Stromal cell of bone marrow (primary cell): ENCODE measurements at regions not wholly inside any gene's neighbourhood (a gene's known extent, or its start where the extent isn't known, plus 50 kb on each side); places are given as distances from the start of the nearest gene placed in this dataset.

Source experiments
- DNase-seq: peaks from one replicate; pipeline ENCODE4 v3.0.0-alpha.2; 2012; ENCODE audit warnings: low read depth

DNA sequence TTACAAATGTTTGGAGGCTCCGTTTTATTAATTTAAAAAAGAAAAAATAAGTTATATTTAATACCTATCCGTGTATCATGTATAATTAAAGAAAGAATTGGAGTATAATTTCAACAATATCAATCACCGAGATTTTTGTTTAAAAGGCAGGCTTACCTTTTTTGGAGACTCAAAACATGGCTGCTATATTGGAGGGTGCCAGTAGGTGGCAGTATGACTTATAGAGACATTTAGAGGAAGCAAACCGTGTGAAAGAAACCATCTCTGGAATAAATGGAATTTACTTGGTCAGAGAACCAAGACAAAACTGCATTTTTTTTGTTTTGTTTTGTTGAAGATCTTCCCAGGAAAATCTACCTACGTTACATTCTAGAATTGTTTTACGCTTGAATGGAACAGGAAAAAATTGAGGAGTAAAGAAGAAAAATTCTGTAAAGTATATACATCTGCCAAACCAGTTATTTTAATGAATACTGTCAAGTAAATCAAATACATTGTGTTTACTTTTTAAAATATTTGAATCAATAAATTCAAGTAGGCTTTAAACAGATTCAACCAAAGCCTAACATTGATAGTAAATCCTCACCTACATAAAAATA lies 802.6 kb upstream of the ALCAM start:
- peak; percentile 33 for DNase-seq

DNA sequence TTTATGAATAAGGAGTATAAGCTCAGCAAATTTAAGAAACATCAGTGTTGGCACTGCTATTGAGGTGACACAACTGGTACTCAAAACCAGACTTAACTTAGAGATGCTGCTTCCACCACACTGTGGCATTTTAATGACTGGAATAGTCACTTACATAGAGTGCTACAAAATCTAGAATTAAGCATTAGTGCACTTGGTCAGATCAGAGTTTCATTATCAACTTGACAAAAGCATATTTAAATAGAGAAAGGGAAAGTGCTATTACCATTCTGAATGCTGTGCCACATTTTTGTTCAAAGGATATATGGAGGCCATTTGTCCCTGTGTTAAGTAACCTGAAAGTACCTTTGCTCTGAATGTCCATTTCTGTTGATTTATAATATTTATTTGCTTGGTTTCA lies 800.7 kb upstream of the ALCAM start:
- no peak for DNase-seq

DNA sequence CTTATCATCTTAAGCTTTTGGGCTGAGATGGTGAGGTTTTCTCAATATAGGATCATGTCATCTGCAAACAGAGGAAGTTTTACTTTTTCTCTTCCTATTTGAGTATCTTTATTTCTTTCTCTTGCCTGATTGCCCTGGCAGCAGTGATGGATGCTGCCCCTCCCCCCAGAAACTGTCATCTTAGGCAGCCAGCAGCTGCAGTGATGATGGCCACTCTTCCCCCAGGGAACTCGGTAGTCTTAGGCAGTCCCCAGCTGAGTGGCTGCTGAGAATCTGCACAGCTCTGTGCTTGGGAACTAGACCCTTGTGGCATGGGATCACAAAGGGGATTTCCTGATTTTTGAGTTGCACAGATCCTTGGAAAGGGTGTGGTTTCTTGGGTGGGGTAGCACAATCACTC lies 791.1 kb upstream of the ALCAM start:
- no peak for DNase-seq

DNA sequence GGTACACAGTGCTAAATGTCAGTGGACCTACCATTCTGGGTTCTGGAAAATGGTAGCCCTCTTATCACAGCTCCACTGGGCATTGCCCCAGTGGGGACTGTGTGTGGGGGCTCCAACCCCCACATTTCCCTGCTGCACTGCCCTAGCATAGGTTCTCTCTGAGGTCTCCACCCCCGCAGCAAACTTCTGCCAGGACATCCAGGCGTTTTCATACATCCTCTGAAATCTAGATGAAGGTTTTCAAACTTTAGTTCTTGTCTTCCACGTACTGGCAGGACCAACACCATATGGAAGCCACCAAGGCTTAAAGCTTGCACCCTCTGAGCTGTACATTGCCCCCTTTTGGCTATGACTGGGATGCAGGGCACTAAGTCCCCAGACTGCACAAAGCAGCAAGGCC lies 788.2 kb upstream of the ALCAM start:
- no peak for DNase-seq

DNA sequence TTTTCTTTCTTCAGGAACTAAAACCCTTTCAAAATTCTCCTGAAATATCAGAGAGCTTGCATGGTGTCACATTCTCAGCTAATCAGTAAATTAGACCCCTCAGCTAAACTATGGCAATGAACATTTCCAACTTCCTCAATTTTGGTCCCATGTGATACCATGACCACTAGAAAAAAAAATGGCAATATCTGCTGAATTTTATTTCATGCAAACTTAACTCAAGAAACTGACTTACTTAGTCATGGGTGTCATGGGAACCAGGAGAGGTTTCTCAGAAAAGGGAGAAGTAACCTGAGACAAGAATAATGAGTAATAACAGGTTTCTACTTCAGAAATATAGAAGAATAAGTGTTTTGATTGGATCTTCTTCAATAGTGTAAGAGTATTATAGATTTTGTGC lies 784.6 kb upstream of the ALCAM start:
- no peak for DNase-seq

DNA sequence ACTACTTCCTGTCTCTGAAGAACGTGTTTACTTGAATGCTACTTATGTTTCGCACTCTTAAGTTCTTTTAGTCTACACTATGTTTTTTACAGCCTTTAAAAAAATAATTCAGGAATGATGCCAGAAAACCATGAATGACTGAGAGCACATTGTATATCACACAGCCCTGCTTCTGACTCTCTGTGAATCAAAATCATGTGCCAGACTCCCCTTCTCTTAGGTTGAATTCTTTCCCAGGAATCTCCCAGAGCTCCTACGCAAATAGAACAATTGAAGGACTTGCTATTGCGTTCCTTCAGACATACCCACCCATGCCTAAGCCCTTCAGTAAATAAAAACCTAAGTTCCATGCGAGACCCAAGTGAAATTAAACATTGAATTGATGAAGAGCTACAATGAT lies 782.0 kb upstream of the ALCAM start:
- DNase-seq = no peak

DNA sequence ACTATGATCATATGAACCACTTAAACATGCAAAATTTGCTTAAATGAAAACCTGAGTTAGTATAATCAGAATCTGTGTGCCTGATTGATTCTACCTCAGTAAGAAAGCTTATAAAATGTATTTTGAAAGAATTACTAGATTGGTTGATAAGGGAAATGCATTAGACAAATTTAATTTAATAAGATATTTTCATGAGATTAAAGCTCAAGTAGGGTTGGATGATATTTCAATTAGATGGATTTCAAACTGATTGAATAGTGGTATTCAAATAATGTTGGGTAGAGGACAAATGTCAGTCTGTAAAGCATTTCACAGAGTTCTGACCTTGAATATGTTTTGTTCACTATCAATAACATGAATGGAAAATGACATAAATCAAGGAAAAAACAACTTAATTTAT lies 780.4 kb upstream of the ALCAM start:
- DNase-seq = no peak

DNA sequence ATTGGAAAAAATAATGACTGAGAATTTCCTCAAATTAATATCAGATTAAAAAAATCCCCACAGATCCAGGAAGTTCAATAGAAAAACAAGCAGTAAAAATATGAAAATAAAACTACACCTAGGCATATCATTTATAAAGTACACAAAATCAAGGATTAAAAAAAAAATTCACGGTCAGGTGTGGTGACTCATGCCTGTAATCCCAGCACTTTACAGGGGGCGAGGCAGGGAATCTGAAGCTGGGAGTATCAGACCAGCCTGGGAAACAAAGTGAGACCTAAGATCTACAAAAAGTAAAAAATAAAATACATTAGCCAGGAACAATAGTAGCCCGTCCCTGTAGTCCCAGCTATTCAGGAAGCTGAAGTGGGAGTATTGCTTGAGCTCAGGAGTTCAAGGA lies 778.3 kb upstream of the ALCAM start:
- DNase-seq = no peak

DNA sequence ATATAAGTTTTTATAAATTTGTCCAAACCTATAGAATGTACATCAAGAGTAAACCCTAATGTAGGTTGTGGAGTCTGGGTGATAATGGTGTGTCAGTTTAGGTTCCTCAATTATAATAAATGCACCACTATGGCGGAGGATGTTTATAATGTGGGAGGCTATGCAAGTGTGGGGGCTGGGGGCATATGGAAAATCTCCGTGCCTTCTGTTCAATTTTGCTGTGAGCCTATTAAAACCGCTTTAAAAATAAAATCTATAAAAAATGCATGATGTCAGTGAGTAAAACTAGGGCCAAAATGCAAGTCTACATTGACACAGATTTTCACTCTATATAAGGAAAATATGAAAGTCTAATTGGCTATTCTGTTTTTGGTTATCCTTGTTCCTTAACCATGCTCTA lies 774.9 kb upstream of the ALCAM start:
- no peak for DNase-seq

DNA sequence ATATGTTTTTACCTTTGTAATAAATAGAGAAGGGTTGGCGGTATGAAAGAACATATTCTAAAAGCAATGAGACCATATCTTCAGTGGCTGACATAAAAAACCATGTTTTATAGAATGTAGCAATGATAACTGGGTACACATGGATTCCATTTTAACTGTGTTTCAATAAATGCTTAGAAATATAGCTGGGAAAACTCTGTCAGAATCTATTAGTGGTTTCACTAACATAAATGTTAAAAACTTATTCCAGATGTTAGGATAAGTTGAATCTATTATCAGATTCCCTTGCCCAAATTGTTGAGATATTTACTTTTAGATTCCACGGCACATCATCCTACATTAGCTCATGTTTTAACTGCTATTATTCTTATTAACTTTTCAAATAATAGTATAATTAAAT lies 772.2 kb upstream of the ALCAM start:
- DNase-seq = no peak

DNA sequence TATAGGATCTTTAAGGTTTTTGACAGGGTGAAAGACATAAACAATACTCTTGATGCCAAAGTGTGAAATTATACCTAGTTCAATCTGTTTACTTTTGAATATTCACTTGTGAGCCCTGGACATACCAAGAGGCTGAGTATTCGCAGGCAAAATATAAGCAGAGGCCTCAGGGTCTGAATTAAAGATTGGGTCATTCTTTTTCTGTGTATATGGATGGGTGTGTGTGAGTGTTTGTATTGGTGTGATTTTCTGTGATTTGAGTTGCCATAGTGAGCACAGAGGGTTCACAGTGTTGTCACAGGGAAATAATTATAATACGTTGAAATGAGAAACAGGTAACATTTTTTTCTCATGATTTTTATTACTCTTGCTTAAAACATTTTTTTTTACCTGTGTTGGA lies 770.7 kb upstream of the ALCAM start:
- no peak for DNase-seq

DNA sequence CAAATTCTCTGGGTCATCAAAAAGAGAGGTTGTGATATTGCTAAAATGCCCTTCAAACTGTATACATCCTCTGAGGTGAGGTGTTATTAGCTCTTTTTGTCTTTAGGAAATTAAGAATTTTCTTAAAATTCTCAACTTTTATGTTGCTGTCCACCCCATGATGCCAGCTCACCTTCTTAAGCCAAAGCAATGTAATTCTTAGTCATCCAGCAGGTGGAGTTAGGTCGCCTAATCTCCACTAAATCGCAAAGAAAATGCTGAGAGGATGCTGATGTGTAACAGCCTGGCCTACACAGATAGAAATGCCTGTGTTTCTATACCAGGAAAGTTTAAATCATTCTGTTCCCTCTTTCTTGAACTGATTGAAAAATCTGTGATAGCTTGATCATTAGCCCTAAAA lies 770.2 kb upstream of the ALCAM start:
- peak; percentile 18 for DNase-seq

DNA sequence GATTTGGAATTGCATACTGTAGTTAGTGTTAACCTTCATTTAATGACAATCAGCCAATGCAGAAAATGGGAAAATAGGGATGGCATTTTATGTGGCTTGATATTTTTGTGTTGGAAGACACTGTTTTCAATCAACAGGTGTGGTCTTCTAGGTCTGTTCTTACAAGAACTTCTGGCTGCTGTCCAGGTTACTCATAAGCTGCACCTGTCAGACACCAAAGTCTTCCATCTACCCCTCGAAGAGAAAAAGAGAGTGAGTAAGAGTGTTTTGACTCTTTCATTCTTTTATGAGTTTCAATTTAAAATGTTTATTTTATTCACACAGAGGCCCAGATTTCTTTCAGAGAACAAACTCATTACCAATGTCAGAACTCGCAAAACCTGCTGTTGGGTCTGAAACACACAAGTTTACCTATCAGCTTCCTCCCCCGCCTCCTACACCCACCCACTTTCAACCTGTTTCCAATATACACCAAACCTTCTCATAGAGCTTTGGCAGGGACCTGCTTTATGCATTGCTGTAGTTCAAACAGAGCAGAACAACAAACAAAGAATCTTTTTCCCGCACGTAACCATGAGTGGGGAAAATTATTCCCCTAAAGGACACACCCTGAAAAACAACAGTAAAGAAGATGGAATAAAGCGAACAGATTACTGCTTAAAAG lies 767.7 kb upstream of the ALCAM start:
- no peak for DNase-seq

DNA sequence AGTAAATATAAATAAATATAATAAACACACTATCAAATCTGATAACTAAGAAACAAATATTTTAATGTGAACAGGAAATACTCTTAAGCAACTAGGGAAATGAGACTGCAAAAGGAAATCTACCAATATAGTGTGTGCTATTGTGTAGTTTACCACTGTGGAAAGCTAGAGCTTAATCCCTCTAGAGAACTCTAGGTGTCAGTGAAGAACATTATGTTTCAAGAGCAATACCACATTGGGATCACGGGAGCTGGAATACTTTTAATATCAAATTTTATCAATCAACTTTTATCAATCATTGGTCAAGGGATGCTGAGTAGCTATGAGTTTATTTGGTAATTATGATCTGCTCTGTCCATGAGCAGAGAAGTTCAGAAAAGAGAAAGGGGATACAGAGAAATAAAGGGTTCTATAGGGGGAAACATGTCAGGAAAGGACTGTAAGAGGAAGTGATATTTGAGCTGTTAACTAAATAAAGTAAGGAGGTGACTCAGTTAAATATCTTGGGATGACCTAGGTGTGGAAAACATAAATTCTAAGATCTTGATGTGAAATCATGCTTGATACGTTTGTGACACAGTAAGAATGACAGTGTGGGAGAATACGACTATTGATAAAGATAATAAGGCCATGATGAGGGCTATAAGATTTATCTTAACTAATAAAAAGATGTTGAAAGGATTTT lies 762.2 kb upstream of the ALCAM start:
- DNase-seq = peak; percentile 20

DNA sequence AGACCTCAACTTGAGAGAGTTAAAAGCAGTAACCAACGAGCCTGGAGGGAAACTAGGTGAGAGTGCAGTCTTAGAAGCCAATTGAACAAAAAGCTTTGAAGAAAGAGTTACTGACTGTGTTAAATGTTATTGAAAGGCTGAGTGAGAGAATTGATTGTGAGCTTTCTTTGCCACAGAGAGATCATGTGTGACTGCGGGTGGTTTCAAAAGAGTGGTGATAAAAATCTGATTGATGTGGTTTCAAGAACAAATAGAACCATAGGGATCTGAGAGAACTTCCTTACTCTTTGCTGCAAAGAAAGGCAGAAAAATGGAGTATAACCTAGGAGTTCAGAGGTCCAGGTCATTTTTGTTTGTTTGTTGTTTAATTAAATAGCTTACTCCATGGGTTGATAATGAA lies 759.9 kb upstream of the ALCAM start:
- DNase-seq = no peak

DNA sequence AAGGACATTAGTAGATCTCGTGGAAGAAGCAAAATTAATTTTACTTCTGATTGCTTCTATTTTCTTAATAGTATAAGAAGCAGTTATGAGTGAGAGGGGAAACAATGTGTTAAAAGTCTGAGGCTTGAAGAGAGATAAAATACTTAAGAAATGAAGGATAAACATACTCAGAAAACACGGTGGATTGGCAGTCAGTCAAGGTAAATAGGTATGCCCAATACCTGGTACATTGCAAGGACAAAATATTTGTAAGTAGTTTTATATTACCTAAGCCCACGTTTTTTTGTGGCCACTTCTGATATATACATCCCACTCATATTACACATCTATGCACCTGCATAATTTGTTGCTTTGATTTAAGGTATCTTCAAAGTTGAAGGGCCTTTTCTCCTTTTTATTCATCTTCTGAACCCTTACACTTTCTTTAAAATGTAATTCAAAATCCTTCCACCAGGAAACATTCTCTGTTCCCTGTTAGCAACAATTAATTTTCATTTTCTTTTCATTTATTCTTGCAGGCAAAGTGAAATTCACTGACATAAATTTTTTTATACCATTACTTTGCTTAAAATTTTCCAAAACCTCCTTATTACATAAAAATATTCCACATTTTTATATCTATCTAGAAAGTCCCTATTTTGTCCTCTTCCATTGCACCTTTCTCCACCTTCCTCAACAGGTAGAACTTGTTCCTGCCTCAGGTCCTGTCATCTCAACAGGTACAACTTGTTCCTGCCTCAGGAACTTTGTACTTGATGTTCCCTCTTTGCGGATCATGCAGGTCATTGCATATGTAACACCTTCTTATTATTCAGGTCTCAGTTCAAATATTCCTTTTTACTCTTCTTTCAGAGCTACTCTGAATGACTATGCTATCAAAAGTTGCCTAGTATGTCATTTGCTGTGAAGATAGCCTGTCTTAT lies 755.7 kb upstream of the ALCAM start:
- DNase-seq = no peak

DNA sequence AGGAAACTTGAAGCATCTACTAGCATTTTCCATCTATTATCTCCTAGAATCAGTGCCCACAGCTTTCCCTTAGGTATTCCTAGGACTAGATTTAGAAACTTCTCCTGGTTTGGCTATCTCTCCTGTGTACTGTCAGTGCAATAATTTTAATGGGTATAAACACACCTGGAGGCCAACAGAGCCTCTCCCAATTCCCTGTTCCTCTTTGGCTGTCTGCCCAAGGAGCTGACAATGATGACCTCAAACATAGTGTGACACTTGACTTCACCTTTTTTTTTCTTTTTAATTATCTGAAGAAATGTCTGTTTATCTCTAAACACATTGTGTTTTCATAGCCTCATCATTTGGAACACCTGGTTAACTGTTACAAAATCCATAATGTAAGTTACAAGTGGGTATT lies 754.5 kb upstream of the ALCAM start:
- no peak for DNase-seq

DNA sequence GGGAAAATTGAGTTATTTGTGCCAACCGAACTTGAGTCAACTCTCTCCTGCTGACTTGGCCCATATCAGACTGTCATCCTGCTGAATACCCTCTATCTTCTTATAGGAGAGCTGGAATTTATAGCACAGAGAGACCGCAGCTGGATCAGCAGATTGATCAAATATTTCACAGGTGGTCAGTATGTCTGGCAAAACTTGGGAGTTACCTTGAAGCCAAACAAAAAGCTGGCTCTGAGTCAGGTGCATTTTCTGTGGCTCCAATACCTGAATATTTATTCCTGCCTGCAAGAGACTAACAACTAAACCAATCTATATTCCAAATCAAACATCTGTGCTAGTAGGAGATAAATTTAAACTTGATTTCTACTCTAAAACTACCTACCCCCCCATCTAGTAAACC lies 752.1 kb upstream of the ALCAM start:
- no peak for DNase-seq

DNA sequence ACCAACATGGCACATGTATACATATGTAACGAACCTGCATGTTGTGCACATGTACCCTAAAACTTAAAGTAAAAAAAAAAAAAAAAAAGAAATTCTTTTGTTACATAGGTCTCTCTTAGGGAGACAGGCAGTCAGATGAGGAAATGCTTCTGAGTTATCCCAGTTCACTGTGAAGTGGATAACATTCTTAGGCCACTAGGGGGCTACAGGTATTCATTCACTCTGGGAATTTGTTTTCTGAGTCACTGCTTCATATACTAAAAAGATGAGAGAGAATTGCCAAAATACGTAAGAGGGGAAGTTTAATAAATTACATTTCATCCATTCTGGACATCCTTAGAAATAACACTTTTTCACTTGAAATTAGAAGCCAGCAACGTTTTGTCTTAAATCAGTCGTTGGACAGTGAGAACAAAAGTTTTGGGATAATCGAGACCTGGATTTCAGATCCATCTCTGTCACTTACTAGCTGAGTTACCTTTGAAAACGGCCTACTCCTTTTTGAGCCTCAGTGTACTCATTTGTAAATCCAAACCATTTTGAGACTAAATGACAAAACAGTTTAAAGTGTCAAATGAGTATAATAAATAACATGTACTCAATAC lies 738.4 kb upstream of the ALCAM start:
- DNase-seq = peak; percentile 57

DNA sequence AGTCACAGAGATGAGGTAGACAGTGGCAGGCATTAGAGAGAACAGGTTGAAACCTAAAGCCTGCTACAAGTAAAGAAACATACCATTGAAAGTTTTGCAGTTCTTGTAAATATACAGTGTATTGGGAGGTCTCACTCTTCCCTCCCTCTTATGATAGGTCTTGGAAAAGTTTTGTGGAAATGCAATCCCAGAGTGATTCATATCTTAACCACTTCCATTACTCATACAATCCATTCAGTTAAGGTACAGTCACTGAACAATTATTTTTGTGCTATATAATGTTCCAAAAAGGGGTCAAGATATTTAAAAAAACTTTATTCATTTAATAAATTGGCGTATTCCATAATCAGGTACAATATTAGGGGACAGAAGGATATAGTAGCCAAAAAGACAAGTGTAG lies 737.7 kb upstream of the ALCAM start:
- DNase-seq = peak; percentile 67

DNA sequence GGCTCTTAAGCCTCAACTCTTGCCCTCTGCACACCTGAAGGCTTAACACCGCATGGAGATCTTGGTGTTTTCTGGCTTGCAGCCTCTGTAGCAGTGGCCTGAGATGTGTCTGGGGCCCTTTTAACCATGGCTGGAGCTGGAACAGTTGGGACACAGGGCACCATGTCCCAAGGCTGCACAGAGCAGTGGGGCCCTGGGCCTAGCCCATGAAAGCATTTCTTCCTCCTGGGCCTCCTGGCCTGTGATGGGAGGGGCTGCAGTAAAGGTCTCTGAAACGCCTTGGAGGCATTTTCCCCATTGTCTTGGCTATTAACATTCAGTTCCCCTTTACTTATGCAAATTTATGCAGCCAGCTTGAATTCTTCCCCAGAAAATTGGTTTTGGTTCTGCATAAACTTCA lies 735.5 kb upstream of the ALCAM start:
- no peak for DNase-seq

DNA sequence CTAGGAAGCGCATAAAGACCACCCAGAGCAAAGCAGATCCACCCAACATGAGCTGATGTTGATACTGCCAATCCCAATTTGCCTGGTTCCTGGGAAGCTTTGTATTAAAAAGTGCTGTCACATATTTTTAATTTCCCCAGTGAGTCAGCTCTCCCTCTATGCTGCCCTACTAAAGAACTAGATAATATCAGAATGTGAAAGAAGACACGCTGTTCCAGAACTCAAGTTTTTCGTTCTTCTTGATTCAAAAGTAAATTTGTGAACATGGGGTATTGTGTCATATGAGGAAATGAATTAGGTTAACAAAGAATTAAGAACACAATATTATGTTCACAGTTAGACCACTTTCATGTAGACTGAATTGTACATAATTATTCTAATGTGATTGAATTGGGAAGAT lies 734.2 kb upstream of the ALCAM start:
- DNase-seq = no peak
